Tibial nerve (tissue), 4 donors: ENCODE measurements at regions not wholly inside any gene's neighbourhood (a gene's known extent, or its start where the extent isn't known, plus 50 kb on each side); places are given as distances from the start of the nearest gene placed in this dataset.

Experiments
- CTCF ChIP-seq, 5 experiments: fragments of 200-600 bp in 3 of 5; fragments of 450-650 bp in 2 of 5; sonication (generic) in 3 of 5; IDR thresholded peaks; one replicate each; pipeline ENCODE4 v1.5.1; 2016 to 2019; ENCODE audit warnings: antibody characterized with exemption in 5 of 5, mild to moderate bottlenecking in 3 of 5, moderate library complexity in 2 of 5
- EP300 ChIP-seq, 2 donors: sonication (generic); formaldehyde crosslinking; IDR thresholded peaks; one replicate each; pipeline ENCODE4 v1.6.1; 2017; ENCODE audit warnings: antibody characterized with exemption in 2 of 2, mild to moderate bottlenecking in 1 of 2
- POLR2A ChIP-seq, 2 donors: fragments of 450-650 bp; IDR thresholded peaks; one replicate each; pipeline ENCODE4 v1.6.1; 2017; ENCODE audit warnings: antibody characterized with exemption in 2 of 2, mild to moderate bottlenecking in 2 of 2, moderate library complexity in 2 of 2

GRCh38 chr3:168951368-168951767 is 712.1 kb downstream of the MECOM start:
- TF ChIP-seq POLR2A (IDR thresholded peaks at IDR 0.05) = no peak
- no peak for TF ChIP-seq CTCF (IDR thresholded peaks at IDR 0.05)
- no peak for TF ChIP-seq EP300 (IDR thresholded peaks at IDR 0.05)
